Retinal pigment epithelial cell (primary cell): ENCODE measurements at regions not wholly inside any gene's neighbourhood (a gene's known extent, or its start where the extent isn't known, plus 50 kb on each side); places are given as distances from the start of the nearest gene placed in this dataset.

Experiments used
- DNase-seq: peaks from one replicate; pipeline ENCODE4 v3.0.0-alpha.2; 2010; ENCODE audit warnings: low read depth
- H3K4me3 ChIP-seq: 2 replicates; pipeline ENCODE4 v1.5.1; 2011; ENCODE audit warnings: mild to moderate bottlenecking, low read length, control low read depth, moderate library complexity
- TF ChIP-seq, protein P1 (sequence below): conservative IDR thresholded peaks from 2 replicates; pipeline ENCODE4 v1.5.1; 2011; ENCODE audit warnings: low read depth, low read length, control low read depth, inconsistent platforms

DNA sequence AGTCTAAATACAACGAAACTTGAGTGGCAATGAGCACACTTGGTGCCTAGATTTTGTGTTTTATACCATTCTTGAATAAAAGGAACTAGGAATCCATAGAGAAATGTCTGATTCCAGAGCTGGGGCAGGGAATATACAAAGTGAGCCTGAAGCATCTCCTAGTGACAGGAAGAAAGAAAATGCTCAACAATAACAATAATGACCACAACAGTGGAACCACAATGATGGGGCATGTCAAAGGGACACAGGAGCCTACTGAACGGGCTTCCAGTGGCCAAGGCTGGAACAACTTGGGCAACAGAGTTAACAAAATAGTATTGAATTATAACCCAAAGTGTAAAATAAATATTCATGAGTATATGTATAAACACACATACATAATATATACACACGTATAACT lies 94.4 kb upstream of the ADCY1 start:
- TF ChIP-seq, protein P1, sequence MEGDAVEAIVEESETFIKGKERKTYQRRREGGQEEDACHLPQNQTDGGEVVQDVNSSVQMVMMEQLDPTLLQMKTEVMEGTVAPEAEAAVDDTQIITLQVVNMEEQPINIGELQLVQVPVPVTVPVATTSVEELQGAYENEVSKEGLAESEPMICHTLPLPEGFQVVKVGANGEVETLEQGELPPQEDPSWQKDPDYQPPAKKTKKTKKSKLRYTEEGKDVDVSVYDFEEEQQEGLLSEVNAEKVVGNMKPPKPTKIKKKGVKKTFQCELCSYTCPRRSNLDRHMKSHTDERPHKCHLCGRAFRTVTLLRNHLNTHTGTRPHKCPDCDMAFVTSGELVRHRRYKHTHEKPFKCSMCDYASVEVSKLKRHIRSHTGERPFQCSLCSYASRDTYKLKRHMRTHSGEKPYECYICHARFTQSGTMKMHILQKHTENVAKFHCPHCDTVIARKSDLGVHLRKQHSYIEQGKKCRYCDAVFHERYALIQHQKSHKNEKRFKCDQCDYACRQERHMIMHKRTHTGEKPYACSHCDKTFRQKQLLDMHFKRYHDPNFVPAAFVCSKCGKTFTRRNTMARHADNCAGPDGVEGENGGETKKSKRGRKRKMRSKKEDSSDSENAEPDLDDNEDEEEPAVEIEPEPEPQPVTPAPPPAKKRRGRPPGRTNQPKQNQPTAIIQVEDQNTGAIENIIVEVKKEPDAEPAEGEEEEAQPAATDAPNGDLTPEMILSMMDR, result no peak
- H3K4me3 ChIP-seq, result no peak overlapping the region
- no peak for DNase-seq

GRCh38 chr7:45482451-45482850 lies 91.7 kb upstream of the ADCY1 start:
- no peak overlapping the region for H3K4me3 ChIP-seq
- TF ChIP-seq, protein P1, result no peak
- DNase-seq, result no peak

GRCh38 chr7:45484094-45484493 lies 90.1 kb upstream of the ADCY1 start:
- TF ChIP-seq, protein P1, result no peak
- DNase-seq, result no peak
- no peak overlapping the region for H3K4me3 ChIP-seq

DNA sequence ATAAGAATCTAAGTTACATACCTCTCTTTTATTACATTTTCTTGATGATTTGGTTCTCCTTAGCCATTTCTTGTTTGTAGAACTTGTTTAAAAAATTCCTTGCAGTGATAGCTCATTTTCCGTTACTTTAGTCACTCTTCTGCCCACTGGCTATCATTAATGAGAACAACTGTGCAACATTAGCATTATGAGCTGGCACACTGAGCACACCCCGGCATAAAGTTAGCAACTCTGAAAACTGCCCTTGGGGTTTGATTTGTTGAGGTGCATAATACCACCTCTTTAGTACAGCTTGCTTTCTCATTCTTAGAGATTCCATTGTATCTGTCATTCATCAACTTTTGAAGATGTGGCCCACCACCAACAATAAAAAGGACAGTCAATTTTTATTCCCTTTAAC lies 87.6 kb upstream of the ADCY1 start:
- DNase-seq, result no peak
- no peak overlapping the region for H3K4me3 ChIP-seq
- TF ChIP-seq, protein P1, result no peak

DNA sequence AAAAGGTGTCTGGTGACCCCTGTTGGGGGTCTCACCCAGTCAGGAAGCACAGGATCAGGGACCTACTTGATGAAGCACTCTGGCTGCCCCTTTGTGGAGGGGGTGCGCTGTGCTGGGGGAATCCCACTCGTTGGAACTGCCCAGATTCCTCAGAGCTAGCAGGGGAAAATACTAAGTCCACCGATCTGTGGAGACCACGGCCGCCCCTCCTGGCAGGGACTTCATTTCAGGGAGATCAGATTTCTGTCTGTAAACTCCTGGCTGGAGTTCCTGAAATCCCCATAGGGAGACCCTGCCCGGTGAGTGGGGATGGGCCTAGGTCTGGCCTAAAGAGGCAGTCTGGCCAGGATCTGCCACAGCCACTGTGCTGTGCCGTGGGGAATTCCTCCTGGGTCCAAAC lies 79.3 kb upstream of the ADCY1 start:
- no peak for DNase-seq
- H3K4me3 ChIP-seq, result no peak overlapping the region
- TF ChIP-seq, protein P1, result no peak

GRCh38 chr7:45495618-45496017 lies 78.5 kb upstream of the ADCY1 start:
- TF ChIP-seq, protein P1, result no peak
- no peak for DNase-seq
- H3K4me3 ChIP-seq, result no peak overlapping the region

GRCh38 chr7:45500257-45500656 lies 73.9 kb upstream of the ADCY1 start:
- no peak overlapping the region for H3K4me3 ChIP-seq
- TF ChIP-seq, protein P1, result no peak
- no peak for DNase-seq
